PFSK-1 (cell line): ENCODE measurements at regions not wholly inside any gene's neighbourhood (a gene's known extent, or its start where the extent isn't known, plus 50 kb on each side); places are given as distances from the start of the nearest gene placed in this dataset.

Experiments used
- SIN3A ChIP-seq: IDR thresholded peaks from 2 replicates; pipeline ENCODE4 v1.6.1; 2012; ENCODE audit warnings: mild to moderate bottlenecking, low read length, moderate library complexity, borderline replicate concordance; ENCODE audit not compliant: insufficient read depth
- TAF1 ChIP-seq: IDR thresholded peaks from 2 replicates; pipeline ENCODE4 v1.6.1; 2012; ENCODE audit warnings: low read length, control low read depth, borderline replicate concordance; ENCODE audit not compliant: insufficient read depth

DNA sequence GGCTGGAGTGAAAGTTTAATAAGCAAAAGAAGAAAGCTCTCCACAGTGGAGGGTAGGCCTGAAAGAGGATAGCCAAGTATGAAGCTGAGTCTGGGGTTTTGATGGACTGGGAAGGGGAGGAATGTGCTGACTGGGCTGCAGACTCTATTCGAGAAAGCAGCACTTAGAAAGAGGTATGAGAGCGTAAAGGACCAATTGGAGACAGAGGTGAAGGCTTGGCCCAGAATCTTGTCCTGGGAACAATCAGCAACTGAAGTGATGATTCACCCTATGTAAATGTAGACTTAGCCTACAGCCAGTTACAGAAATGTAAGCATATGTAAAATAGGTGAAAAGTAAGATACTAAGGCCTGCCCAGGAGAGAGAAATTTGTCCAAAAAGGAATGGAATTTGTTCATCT is 111.2 kb upstream of the HSFY2 start:
- no peak for TF ChIP-seq SIN3A
- TF ChIP-seq TAF1: no peak
